ELF-1 (cell line): ENCODE measurements at regions not wholly inside any gene's neighbourhood (a gene's known extent, or its start where the extent isn't known, plus 50 kb on each side); places are given as distances from the start of the nearest gene placed in this dataset.

ENCODE experiments used
- DNase-seq: peaks from one replicate; pipeline ENCODE4 v3.0.0-alpha.2; 2016; ENCODE audit warnings: low read depth, low spot score

GRCh38 chr22:49224243-49224642 is 603.4 kb downstream of the BRD1 start:
- no peak for DNase-seq

DNA sequence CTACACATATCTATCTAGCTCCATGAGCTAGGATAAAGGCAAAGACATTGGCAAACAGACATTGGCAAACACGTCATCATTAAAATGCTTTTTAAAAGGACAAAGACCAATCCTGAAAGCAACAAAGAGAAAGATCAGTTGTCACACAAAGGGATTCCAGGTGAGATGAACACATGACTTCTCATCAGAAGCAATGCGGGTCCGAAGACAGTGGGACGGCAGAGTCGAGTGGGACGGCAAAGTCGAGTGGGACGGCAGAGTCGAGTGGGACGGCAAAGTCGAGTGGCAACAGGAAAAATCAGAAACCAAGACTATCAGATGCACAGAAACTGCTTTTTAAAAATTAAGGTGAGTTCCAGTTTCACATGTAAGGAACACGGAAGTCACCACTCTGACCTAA is 609.5 kb downstream of the BRD1 start:
- DNase-seq: no peak

- DNase-seq: no peak
Observed at GRCh38 chr22:49216579-49216978, 611.1 kb downstream of the BRD1 start.

DNA sequence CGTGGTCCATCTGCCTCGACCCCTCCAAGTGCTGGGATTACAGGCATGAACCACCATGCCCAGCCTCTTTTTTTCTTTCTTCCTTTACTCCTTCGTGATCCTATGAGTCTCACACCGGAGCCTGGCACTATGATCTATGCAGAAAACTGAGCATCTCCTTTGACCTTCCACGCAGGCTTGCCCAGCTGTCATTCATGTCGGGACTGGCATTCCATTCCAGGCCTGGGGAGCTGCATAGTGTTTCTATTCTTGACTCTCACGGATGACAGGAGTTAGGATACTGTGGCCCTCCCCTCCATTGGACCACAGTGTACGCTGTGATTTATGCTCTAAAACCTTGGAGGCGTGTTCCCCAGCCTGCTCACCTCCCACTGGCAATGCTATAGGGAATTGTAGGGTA is 611.8 kb downstream of the BRD1 start:
- DNase-seq: no peak

- DNase-seq: no peak
Observed at GRCh38 chr22:49214976-49215375, 612.7 kb downstream of the BRD1 start.

DNA sequence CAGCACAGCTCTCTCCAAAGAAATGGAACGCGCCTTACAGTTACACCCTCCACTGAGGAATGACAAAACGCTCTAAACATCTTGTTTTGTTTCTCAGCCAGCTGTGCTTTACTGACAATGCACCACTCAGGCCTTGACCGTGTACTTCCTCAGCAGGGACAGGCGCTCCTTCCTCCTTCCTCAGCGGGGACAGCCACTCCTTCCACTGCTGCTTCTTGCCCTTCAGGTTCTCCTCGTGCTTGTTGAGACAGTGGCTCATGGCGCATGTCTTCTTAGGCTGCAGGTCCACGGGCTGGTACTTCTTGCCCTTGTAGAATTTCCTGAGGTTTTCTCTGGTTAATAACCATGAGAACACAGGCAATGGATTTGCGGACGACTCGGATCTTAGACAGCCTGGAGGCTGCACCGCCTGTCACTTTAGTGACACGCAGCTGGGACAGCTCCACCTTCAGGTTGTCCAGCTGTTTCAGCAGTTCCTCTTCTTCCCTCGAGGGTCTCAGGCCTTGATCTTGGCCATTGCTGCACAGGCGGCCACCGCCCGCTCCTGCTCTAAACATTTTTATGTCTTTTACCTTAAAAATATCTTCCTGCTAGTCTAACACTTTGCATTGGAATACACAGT is 613.8 kb downstream of the BRD1 start:
- DNase-seq: no peak

- DNase-seq: no peak
Observed at GRCh38 chr22:49212466-49212865, 615.2 kb downstream of the BRD1 start.

DNA sequence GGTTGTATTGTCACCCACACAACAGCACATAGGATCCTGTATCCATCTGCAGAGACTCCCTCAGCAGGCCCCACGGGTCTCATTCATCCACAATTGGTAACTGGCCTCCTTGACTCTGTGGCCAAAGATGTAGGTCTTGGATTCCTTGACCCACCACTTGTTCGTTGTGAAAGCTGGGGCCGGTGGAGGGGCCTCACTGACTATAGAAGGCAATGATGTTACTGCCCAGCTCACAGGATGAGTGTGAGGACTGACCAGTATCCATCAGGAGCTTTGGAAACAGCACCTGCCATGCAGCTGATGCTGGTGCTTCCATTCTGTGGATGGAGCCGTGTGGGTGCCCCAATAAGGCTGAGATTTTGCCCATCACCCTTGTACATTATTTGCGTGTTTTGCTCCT is 615.7 kb downstream of the BRD1 start:
- DNase-seq: no peak

DNA sequence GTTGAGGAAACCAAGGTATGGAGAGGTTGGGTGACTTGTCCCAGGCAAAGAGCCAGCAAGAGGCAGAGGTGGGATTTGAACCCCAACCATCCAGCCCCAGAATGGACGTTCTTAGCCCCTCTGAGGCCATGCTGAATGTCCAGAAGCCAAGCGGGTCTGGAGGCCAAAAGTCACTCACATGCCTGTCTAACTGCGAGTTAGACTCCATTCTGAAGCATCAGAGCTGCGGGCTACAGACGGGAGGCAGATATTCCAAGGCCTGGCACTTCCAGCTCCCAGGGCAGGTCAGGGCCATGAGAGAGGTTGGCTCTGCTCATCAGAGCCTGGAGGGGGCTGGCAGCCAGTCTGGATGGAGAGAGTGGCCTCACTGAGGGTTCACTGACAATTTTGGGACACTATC is 616.5 kb downstream of the BRD1 start:
- DNase-seq: no peak

DNA sequence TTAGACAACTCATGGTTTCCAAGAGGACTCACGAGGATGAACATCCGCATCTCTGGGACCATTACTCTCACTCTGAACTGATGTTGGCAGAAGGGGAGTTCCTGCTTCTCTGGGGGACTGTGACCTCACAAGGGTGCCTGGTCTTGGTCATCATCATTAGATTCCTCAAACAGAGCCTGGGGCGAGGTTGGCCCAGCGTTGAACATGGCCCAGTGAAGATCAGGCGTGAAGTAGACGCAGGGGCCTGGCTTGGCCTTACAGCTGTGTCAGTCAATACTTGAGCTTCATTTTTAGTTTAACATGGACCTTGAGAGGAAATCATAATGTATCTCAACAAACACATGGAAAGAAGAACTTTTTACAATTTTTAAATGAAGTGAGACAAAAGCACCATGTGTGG is 617.1 kb downstream of the BRD1 start:
- no peak for DNase-seq

DNA sequence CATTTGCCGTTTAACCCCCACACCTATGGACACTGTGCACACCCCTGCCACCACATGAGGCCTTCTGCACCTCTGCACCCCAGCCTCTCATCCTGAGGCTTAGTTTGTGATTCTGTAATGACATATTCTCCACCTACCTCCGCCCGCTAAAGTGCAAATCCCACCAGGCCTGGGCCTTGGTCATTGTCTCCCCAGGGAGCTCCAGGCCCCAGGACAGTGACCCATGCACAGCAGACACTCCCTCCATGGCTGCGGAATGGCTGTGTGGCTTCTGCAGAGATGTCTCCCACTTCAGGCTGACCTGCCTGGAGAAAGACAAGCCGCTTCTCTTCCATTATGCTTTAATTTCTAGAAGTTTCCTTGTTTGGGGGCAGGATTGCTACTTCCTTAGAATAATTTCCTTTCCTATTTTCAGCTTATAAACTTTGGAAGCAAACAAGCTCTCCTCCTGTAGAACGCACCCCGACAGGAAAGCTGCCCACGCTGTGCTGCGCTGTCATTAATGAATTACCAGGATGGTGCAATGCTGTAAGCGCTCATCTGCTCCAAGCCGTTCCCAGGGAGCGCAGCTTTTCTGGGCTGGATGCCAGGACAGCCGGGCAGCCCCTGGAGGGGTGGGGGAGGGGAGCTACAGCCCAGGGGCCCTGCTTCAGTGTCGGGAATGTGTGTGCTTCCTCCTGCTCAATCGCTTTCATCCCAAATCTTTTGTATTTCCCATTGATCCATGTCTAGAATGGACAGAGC is 618.0 kb downstream of the BRD1 start:
- DNase-seq: no peak

- peak; percentile 57 for DNase-seq
Observed at GRCh38 chr22:49208768-49209252, 618.9 kb downstream of the BRD1 start.

DNA sequence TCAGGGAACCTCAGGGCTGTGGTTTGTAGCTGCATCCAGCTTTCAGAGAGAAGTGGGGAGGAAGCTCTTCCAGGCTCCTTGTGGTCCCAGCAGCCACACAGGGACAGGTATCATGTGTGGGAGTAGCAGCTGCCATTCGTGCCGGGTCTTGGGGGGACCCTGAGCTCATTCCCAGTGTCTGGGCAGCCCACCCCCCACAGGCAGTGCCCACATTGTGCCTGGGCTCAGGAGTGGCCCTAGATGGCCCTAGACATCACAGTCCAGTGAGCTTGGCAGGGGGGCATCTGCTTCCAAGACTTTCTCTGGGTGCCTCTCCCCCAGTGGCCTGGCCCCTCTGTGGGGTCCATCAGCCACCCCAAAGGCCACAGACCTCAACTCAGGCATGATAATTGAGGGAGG is 619.7 kb downstream of the BRD1 start:
- no peak for DNase-seq

DNA sequence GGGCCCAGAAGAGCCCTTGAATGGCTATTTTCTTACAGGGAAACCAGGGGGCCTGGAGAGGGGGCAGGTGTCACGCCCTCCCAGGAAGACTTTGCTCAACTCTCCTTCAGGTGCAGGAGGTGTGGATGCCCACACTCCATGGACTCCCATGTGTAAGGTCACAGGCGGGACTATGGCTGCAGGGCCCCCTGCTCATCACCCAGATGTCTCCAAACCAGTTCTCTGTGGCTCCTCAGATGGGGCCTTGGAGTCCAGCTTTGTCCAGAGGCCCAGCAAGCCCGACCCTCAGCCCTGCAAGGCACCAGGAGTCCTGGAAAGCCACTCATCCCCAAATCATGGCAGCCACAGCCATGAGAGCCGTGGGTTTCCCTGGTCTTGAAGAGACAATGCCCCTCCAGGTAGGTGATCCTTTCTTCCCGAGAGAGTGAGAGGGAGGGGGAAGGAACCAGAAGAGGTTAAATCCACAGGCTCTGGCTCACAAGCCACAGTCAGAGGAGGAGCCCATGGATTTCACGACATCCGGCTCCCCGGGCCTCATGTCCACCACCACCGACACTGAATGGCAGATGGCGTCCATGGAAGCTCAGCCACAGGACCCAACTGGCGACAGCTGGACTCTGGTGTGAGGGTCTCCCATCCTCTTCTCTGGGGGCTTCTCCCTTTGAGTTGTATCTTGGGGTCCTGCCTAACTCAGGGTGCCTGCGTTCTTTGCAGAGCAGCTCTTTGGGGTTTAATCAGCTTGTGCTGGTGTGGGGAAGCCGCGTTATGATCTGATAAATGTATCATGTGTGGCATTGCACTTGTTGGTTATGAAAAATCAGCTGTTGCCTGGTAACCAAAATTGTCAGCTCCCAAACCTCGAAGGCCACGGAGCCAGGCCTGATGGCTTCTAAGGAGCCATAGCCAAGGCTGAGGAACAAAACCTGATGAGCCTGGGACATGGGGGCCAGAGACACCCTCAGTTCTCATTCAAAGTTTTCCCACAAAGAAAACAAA is 620.4 kb downstream of the BRD1 start:
- no peak for DNase-seq

- no peak for DNase-seq
Observed at GRCh38 chr22:49206281-49206680, 621.4 kb downstream of the BRD1 start.

DNA sequence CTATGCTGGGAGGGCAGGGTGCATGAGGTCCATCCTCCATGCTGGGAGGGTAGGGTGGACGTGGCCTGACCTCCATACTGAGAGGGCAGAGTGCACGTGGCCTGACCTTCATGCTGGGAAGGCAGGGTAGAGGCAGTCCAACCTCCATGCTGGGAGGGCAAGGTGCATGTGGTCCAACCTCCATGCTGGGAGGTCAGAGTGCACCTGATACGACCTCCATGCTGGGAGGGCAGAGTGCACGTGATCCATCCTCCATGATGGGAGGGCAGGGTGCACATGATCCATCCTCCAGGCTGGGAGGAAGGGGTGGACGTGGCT is 622.2 kb downstream of the BRD1 start:
- no peak for DNase-seq

DNA sequence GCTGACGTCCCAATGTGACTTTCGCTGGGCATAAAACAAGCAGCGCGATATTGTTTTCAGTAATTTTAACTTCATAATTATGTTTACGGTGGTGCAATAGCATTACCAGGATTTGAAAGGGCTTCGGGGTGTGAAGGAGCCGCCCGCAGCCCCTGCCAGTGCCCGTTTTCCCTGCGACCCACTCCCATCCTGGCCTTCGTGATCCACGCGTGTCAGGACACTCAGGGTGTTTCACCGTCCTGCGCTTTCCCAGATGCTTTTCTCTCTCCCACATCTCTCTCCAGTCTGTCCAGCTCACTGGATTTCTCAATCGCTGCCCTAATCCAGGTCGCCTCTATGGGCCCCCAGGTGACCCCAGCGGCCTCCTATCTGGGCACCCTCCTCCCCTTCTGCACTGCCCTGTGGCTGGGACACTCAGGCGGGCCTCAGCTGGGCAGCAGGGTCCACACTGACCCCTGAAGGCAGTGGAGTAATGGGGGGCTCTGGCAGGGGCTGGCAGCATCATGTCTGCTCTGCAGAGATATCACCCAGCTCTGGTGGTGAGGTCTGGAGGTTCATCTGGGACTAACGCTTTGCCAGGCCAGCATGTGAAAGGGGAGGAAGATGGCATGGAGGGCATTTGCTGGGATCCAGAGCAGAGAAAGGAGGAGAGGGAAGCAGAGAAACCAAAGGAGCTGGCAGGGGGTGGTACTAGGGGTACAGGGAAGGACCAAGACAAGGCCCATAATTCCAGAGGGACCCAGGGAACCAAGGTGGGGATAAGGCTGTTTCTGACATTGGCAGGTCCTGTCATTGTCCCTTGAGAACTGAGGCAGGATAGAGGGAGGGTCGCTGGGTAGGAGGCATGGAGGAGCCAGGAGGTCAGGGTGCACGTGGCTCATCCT is 622.8 kb downstream of the BRD1 start:
- DNase-seq: no peak

GRCh38 chr22:49203859-49204598 is 623.6 kb downstream of the BRD1 start:
- DNase-seq: no peak

GRCh38 chr22:49203091-49203858 is 624.4 kb downstream of the BRD1 start:
- DNase-seq: peak; percentile 39

DNA sequence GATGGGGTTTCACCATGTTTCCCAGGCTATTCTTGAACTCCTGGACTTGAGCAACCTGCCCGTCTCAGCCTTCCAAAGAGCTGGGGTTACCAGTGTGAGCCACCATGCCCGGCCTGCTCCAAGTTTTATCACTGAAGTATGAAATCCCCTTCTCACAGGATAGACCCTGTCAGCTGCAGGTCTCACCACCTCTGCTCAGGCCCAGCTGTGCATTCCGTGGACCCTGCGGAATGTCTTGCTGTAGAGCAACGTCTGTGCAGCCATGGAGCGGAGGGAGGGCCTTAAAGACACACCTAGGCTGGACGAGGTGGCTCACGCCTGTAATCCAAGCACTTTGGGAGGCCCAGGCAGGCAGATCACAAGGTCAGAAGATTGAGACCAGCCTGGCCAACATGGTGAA is 625.4 kb downstream of the BRD1 start:
- DNase-seq: no peak
